Stimulated activated CD4-positive, alpha-beta T cell treated with anti-CD3 and anti-CD28 coated beads, Interleukin-4, amount 100 ng/mL, for 48 hours (primary cell): ENCODE measurements at regions not wholly inside any gene's neighbourhood (a gene's known extent, or its start where the extent isn't known, plus 50 kb on each side); places are given as distances from the start of the nearest gene placed in this dataset.

Experiments
- DNase-seq, 2 donors: peaks; one replicate each; pipeline ENCODE4 v3.0.0-alpha.2; 2020; ENCODE audit warnings: low read depth in 2 of 2

DNA sequence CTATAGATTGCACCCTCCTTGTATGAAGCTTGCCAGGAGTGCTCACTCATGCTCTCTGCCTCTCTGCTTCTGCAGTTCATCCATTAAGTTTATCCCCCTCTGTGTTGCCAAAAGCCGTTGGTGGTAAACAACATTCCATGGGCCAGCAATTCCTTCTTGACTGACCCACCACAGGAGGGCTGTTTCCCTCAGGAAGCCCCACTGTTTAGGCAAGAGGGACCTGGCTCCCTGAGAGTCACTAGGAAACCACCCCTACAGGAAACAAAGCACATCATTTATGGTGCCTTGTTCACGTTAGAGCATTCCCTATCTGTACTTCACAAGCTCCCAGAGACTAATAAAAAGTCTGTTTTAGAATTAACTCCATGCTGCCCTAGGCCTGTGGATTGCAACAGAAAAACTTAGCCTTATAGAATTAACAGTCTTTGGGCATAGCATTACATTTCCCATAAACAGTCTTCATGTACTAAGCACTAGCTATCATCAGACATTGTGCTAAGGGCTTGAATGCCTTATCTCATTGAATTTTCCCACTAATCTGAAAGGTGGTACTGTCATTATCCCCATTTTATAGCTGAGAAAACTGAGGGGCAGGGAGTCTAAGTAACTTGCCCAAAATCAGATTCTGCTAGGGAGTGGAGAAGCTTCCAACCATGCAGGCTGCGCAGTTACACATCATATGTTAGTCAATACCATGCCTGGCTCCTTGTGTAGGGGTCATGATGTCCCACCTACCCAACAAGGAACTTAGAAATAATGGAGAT is 149.9 kb downstream of the SHQ1 start:
- DNase-seq, result no peak

- DNase-seq, result no peak
Observed at GRCh38 chr3:72697717-72698116, 150.5 kb downstream of the SHQ1 start.

DNA sequence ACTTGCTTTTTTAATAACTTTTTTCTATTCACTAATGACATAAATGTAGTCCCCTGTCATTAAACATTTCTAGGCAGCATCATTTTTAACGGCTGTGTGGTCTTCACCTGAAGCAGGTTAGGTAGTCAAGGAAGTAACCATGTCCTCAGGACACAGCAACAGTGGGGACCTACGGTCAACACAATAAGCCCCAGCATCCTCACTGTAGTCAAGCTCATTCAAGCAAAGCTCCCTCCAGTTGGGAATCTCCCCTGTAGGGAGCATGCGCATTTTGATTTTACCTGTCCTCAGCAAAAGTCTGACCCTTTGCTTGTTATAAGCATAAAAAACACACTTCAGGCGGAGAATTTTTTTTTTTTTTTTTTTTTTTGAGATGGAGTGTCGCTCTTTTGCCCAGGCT is 151.4 kb downstream of the SHQ1 start:
- DNase-seq, result no peak

DNA sequence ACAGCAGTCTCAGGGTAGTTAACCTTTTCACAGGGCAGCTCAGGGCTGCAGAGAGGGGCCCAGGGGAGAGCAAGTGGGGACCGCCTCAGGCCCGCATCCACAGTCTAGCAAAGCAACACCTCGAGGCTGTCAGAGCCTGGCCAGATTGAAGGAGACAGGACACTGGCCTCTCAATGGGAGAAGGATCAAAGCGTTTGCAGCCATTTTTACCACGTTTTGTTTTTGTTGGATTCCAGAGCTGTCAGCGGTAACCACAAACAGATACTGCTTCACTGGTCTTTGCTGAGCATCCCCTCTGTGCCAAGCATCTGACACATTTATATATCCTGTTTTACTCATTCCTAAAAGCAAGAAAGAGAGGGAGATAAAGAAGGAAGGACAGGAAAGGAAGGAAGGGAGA is 153.8 kb downstream of the SHQ1 start:
- DNase-seq, result no peak

GRCh38 chr3:72692990-72693389 is 155.3 kb downstream of the SHQ1 start:
- DNase-seq, result no peak

DNA sequence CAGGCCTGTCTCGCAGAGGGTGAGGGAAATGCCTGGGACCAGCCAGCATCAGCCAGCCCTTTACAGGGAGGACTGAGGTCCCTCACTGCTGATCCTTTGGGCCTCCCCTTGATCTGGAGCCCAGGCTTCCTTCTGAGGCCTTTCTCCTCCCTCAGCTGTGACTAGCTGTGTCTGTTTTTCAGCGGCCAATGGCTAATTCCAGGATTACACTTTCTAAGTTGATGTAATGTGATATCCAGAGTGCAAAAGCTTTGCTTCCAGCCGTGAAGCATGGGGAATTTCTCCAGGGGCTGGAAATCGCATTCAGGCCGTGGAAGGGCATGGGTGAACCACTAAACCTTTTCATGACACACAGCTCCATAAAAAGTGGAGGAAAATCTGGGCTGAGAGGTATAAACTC is 157.6 kb downstream of the SHQ1 start:
- no peak for DNase-seq

- DNase-seq, result no peak
Observed at GRCh38 chr3:72682936-72683452, 165.3 kb downstream of the SHQ1 start.

- DNase-seq, result no peak
Observed at GRCh38 chr3:72681598-72681997, 166.6 kb downstream of the SHQ1 start.

GRCh38 chr3:72680766-72681165 is 167.5 kb downstream of the SHQ1 start:
- no peak for DNase-seq

GRCh38 chr3:72679540-72680198 is 168.6 kb downstream of the SHQ1 start:
- DNase-seq, result no peak

GRCh38 chr3:72678867-72679266 is 169.4 kb downstream of the SHQ1 start:
- no peak for DNase-seq

DNA sequence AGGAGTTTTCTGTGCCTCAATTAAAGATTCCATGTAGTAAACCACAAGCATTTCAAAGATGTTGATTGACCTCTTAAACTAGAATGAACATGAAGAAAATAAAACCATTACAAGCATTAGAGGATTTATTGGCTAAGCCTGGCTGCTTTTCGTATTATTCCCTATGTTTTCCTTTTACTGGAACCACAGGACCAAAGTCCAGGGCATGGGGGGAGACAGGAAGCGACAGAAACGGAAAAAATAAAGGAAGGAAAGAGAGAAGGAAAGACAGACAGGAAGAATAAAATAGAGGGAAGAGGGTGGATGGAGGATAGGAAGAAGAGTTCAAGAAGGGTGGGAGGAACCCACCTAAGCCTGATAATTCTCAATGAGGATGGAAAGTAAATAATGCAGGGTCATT is 169.9 kb downstream of the SHQ1 start:
- DNase-seq, result no peak

GRCh38 chr3:72675243-72675642 is 173.0 kb downstream of the SHQ1 start:
- DNase-seq, result no peak

GRCh38 chr3:72673011-72673771 is 175.1 kb downstream of the SHQ1 start:
- DNase-seq, result no peak

GRCh38 chr3:72669224-72669623 is 179.0 kb downstream of the SHQ1 start:
- no peak for DNase-seq

GRCh38 chr3:72666447-72666755 is 181.8 kb downstream of the SHQ1 start:
- DNase-seq, result no peak

GRCh38 chr3:72665701-72666446 is 182.4 kb downstream of the SHQ1 start:
- peak; percentile 50 to 60 for DNase-seq

GRCh38 chr3:72665103-72665502 is 183.1 kb downstream of the SHQ1 start:
- DNase-seq, result no peak

DNA sequence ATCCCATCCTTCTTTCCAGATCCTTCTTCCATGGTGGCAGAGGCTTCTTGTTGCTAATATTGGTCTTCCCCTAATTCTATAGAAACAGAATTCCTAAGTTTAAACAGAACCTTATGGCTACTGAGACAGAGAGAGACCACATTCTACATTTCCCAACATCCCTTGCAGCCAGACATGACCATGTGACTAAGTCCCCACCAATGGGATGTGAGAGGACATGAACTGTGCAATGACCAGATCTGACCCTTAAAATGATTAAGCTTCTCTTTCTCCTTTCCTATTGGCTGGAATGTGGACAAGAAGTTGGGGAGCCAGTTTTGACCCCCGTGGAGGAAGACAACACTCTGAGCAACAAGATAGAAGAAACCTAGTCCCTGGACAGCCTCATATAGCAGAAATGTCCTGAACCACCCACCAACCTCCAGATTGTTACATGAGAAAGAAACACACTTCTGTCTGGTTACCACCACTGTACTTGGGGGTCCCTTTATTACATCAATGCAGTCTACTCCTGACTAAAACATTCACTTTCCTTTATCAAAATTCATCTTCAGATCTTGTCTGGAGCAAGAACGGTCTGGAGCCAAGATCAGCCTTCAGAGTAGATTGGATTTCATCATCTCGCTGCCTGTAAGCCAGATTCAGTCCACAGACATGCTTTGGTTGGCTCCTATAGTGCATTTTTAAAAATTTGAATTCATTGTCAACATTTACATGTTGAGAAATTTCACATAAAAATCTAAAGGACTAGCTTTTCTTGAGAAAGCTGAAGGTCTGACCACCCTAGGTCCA is 183.9 kb downstream of the SHQ1 start:
- DNase-seq, result no peak

GRCh38 chr3:72663429-72663828 is 184.8 kb downstream of the SHQ1 start:
- no peak for DNase-seq

GRCh38 chr3:72661115-72661457 is 187.2 kb downstream of the SHQ1 start:
- DNase-seq, result no peak
